C4-2B (cell line): ENCODE measurements at regions not wholly inside any gene's neighbourhood (a gene's known extent, or its start where the extent isn't known, plus 50 kb on each side); places are given as distances from the start of the nearest gene placed in this dataset.

Experiments used
- H3K27ac ChIP-seq: fragments of 450-650 bp; 2 replicates; pipeline ENCODE4 v1.5.1; 2017
- ZFX ChIP-seq: fragments of 450-650 bp; IDR thresholded peaks from 2 replicates; pipeline ENCODE4 v1.6.1; 2017
- TF ChIP-seq, protein P1 (sequence below): fragments of 450-650 bp; conservative IDR thresholded peaks from 2 replicates; pipeline ENCODE4 v1.5.1; 2017; ENCODE audit warnings: mild to moderate bottlenecking

DNA sequence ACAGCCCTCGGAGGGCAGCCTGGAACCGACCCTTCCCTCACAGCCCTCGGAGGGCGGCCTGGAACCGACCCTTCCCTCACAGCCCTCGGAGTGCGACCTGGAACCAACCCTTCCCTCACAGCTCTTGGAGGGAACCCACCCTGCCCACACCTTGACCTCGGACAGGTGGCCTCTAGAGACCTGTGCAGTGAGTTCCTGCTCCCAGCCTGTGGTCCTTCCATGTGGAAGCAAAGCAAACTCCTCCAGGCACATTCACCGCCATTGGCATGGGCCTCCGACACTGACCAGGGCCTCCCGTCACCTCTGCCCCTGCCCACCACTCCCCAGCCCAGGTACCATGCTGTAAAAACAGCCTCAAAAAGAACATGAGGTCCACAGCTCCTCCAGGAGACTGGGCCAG lies 272.1 kb downstream of the BRD1 start:
- no peak for TF ChIP-seq ZFX
- TF ChIP-seq, protein P1, sequence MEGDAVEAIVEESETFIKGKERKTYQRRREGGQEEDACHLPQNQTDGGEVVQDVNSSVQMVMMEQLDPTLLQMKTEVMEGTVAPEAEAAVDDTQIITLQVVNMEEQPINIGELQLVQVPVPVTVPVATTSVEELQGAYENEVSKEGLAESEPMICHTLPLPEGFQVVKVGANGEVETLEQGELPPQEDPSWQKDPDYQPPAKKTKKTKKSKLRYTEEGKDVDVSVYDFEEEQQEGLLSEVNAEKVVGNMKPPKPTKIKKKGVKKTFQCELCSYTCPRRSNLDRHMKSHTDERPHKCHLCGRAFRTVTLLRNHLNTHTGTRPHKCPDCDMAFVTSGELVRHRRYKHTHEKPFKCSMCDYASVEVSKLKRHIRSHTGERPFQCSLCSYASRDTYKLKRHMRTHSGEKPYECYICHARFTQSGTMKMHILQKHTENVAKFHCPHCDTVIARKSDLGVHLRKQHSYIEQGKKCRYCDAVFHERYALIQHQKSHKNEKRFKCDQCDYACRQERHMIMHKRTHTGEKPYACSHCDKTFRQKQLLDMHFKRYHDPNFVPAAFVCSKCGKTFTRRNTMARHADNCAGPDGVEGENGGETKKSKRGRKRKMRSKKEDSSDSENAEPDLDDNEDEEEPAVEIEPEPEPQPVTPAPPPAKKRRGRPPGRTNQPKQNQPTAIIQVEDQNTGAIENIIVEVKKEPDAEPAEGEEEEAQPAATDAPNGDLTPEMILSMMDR: no peak
- no peak overlapping the region for H3K27ac ChIP-seq

DNA sequence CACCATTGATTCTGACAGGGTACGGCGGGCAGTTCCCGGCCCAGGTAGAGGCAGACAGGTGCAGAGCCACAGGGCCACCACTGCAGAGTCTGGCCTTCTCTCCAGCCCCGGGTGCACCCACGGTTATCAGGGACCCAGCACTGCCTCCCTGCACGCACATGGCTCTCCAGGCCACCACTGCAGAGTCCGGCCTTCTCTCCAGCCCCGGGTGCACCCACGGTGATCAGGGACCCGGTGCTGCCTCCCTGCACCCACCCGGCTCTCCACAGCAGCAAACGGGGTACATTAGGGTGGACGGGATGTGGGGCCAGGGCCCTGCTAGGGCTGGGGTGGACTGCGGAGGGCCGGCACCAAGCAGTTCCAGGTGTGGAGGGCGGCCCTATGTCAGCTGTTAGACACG lies 272.9 kb downstream of the BRD1 start:
- TF ChIP-seq ZFX: no peak
- TF ChIP-seq, protein P1: no peak

DNA sequence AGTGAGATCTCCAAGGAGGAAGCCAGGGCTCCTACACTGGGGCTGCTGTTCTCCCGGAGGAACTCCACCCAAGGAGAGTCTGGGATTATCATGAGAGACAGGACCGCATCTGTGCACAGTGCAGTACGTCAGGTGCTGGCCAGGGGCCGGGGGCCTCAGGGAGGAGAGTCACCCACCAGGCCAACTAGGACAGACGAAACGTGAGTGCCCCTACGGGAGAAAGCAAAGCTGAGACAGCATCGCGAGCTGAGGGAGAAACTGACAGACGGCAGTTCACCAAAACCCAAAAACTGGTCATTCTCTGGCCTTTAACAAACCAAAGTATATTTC lies 273.4 kb downstream of the BRD1 start:
- H3K27ac ChIP-seq: no peak overlapping the region
- TF ChIP-seq ZFX: no peak
- TF ChIP-seq, protein P1: no peak

More for the DNA sequence above, 272.9 kb downstream of the BRD1 start:
- no peak overlapping the region for H3K27ac ChIP-seq

DNA sequence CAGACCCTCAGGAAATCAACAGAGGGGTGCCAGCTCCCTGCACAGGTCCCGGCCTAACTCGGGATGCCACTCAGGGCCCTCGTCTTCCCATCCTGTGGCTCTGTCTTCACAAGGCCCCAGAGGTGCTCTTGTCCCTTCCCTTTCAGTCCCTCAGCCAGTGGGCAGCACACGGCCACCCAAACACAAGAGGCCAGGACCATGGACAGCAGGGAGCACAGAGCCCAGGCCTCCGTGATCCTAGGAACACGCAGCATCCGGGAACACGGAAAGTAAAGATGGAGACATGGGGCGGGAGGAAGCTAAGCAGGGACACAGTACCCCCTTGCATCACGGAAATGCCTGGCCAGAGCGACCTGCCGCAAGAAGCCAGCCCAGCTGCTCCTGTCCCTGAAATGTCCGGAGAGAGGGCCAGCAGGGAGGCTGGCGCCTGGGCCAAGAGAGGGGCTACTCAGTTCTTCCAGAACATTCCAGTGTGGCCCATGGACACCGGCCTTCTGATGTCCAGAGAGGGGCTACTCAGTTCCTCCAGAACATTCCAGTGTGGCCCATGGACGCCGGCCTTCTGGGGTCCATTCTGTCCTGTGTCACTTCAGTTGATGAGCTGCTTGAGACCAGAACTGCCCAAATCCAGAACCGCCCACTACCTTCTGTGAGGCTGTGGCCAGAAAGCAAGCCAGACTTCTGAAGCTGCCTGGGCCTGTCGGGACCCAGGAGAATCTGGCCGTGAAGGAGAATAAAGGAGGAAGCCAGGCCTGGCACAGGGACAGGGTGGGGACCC lies 274.0 kb downstream of the BRD1 start:
- TF ChIP-seq, protein P1: no peak
- TF ChIP-seq ZFX: no peak

DNA sequence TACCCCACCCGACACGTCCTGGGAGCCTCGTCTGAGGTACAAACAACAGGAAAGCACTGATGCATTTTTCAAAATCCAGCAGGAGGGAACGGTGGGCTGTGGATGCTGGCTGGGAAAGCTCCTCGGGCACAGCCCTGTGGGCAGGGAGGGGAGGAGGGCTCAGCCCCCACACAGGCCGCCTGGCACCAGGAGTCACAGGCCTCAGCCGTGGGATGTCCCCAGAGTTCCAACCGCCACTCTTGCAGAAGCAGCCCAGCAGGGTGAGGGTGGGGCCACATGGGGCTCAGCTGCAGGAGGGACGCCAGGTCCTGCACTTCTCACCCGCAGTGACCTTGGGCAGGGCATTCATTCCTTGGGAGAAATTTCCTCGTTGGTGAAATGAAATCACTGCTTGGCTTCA lies 274.6 kb downstream of the BRD1 start:
- no peak for TF ChIP-seq ZFX
- TF ChIP-seq, protein P1: no peak
- no peak overlapping the region for H3K27ac ChIP-seq

More for the DNA sequence above, 274.0 kb downstream of the BRD1 start:
- no peak overlapping the region for H3K27ac ChIP-seq

DNA sequence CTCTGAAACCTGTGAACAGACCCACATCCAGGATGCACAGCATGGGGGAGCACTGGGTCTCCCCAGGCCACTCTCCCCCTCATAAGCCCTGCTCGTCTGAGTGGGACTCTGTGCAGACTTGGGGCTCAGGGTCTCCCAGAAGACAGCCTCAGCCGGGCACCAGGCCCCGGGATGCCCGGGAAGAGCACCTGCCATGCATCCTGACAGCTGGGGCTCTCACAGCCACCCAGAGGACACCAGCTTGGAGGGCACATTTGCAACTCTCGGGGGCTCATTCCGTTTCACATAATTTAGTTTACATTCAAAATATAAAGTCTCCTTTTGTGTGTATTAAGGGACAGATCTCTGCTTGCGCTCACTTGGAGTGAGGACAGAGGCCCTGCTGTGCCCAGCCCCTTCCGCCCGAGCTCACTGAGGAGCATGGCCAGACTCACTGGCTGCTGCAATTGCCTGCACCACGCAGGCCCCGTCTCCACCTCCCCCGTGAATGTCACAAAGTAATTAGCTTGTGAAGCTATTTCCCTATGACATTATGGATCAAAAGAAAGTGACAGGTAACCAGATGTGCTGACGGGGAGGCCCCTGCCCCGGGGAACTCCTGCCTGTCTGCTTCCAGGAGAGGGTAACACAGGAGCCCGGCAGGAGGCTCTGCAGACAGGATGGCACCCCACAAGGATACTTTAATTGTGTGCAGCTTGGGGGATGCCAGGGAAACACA lies 275.6 kb downstream of the BRD1 start:
- H3K27ac ChIP-seq: no peak overlapping the region
- TF ChIP-seq ZFX: no peak
- TF ChIP-seq, protein P1: no peak

DNA sequence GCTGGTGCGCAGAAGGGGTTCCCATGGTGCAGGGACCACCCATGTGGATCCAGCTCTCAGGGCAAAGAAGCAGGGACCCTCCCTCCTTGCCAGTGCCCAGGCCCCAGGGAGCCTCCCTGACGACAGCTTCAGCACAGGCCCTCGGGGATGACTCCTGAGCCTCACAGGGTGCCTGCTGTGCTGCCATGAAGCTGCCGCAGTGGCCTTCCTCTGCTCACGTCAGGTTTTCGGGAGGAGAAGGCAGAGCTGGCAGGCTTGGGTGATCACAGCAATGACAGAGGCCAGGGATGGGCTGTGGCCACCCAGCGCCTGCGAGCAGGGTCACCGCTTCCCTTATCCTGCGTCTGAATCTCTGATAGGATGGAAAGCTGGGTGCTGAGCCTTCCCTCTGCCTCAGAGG lies 276.2 kb downstream of the BRD1 start:
- no peak overlapping the region for H3K27ac ChIP-seq

More for the DNA sequence above, 276.2 kb downstream of the BRD1 start:
- TF ChIP-seq ZFX: no peak
- TF ChIP-seq, protein P1: no peak
